HUDEP-2 (cell line): ENCODE measurements at regions not wholly inside any gene's neighbourhood (a gene's known extent, or its start where the extent isn't known, plus 50 kb on each side); places are given as distances from the start of the nearest gene placed in this dataset.
A peak's percentile ranks its signal among the peaks of the same experiment; 100 is the strongest.
"Not testable (repeated sequence)": the region's sequence is repeated elsewhere in the genome, so short reads cannot be mapped to it uniquely, and the experiment has no call there.

Experiments used
- DNase-seq, 76 experiments: peaks; one replicate each; lab custom pipeline; 2025; ENCODE audit not compliant: unreplicated experiment in 76 of 76; lab: John Stamatoyannopoulos, UW

- no peak for DNase-seq
Observed at GRCh38 chr15:62218841-62219240, 53.8 kb upstream of the C2CD4B start.

DNA sequence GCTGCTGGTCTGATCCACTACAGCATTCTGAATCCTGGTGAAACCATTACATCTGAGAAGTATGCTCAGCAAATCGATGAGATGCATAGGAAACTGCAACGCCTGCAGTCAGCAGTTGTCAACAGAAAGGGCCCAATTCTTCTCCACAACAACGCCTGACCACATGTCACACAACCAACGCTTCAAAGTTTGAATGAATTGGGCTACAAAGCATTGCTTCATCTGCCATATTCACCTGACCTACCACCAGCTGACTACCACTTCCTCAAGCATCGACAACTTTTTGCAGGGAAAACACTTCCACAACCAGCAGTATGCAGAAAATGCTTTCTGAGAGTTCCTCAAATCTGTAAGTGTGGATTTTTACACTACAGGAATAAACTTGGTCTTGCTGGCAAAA lies 54.7 kb upstream of the C2CD4B start:
- DNase-seq: no peak

GRCh38 chr15:62223020-62223419 lies 57.9 kb upstream of the C2CD4B start:
- no peak for DNase-seq

DNA sequence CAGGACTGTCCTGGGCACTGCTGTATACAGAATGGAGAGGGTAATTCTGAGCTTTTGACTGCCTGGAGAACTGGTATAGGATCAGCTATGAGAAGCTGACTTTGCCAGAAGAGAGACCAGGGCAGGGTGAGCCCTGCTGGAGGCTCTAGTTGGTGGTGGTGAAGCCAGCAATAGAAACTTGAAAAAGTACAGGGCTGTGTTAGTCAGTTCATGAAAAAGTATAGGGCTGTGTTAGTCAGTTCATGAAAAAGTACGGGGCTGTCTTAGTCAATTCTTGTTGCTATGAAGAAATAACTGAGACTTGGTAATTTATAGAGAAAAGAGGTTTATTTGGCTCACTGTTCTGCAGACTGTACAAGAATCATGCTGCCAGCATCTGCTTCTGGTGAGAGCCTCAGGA lies 63.5 kb upstream of the C2CD4B start:
- DNase-seq: no peak

GRCh38 chr15:62231856-62232255 lies 66.8 kb upstream of the C2CD4B start:
- no peak for DNase-seq

DNA sequence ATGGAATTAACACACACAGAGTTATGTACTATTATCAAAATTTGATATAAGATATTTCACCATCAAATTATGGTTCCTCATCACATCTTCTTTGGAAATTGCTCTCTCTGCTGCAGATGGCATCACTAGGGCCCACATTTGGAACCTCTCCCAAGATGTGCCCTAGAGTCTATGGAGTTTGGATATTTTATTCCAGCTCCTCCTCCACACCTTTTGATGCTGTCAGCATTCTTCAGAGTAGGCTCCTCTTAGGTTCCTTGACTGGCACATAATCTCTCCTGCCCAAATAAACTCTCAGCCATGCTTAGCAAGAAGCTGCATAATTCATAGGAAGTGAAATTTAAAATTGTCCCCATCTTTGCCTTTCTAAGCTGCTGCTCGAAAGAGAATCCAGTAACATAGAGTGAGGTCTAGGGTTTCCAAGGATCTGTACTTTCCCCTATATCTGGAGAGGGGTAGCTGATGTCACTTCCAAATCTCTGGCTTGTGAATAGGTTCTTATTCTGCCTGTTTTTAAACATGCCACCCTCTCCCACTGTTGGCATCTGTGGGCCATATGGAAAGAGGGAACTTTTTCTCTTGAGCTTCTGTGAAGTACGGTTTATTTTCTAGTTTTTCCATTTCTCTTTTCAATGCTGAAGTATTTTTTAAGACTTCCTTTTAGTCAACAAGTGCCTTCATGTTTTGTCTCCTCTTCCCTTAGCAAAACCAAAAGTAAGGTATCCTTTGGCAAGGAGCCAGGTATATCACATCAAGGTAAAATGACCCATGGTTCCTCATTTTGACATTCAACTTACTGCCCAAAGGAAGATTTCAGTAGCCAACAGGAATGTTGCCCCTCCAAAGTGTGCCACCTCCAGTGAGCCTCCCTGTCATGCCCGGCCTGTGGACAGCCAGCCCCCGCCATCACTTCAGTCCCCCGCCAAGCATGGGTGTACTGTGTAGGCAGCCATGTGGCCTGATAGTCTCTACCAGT lies 75.3 kb upstream of the C2CD4B start:
- no peak for DNase-seq

DNA sequence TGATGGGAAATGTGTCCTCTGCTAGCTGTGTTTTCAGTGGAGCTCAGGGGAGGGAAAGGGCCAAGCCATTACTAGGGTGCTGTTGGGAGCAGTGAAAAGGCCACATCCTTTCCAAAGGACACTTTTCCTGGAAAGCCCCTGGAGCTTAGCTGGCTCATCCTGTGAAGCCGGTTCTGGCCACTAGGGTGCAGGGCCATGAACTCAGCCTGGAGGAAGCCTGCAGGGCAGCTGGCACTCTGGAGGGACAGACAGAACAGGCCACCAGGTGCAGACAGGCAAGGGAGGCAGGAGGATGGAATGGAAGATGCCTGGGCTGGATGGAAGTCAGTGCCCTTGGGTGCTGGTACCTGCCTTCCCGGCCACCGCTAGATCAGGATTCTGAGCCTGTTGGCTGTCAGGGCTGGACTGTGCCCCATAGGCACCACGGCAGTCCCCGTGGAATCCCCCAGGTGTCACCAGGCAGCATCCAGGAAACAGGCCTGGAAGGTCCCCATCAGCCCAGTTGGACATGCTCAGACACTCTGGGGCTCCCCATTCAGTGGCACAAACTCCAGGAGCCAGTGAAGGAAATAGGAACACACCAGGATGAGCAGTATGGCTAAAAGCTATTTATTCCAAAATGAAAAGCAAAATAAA lies 76.2 kb upstream of the C2CD4B start:
- peak in 8 of 76 experiments; percentile 2 to 29 (median 4) for DNase-seq

GRCh38 chr15:62242999-62243398 lies 77.9 kb upstream of the C2CD4B start:
- no peak for DNase-seq

GRCh38 chr15:62244762-62245161 lies 79.7 kb upstream of the C2CD4B start:
- DNase-seq: no peak

DNA sequence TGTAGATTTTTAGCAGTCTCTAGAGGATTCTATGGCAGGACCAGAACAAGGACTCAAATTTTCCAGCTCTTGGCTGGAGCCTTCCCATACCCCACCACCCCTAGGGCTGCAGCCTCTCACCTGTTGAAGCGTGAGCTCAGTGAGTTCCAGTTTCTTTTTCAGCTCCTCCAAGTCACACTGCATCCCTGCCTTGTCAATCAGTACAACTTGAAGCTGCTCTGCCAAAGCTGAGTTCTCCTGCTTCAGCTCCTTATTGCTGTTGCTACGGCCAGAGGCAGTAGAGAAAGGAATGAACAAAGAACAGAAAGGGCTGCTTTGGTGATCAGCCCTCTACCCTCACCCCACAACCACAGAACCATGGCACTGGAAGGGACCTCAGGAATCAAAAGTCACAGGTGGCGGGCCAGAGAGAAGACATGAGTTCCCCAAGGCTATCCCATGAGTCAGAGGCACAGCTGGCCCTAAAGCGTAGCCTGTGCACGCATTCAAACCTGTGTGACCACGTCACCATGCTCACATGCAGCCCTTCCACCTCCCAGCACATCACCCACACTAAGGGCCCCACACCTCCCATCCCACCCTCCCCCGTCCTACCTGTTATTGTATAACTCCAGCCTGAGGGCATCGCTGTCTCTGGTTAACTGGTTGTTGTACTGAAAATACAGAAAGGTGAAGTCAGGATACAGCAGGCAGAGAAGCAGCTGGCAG lies 83.3 kb upstream of the C2CD4B start:
- no peak for DNase-seq

GRCh38 chr15:62249501-62249900 lies 84.4 kb upstream of the C2CD4B start:
- no peak for DNase-seq

- no peak for DNase-seq
Observed at GRCh38 chr15:62250186-62250585, 85.1 kb upstream of the C2CD4B start.

GRCh38 chr15:62250978-62251377 lies 85.9 kb upstream of the C2CD4B start:
- no peak for DNase-seq

DNA sequence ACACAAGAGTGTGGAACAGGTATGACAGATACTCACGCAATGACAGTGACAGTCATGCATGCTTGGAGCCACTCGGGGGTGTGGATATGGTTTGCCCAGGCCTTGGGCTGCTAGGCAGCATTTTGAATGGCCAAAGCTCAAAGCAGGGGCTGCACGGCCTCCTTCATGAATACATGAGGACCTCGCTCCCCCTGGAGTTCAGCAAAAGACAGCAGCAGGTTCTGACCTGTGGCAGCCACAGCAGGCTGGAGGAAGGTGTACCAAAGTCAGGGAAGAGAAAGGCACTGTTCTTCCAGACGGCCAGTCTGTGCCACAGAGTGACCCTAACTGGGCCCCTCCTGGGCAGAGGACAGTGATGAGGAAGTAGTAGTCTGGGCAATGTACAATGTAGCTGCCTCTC lies 88.2 kb upstream of the C2CD4B start:
- DNase-seq: no peak

DNA sequence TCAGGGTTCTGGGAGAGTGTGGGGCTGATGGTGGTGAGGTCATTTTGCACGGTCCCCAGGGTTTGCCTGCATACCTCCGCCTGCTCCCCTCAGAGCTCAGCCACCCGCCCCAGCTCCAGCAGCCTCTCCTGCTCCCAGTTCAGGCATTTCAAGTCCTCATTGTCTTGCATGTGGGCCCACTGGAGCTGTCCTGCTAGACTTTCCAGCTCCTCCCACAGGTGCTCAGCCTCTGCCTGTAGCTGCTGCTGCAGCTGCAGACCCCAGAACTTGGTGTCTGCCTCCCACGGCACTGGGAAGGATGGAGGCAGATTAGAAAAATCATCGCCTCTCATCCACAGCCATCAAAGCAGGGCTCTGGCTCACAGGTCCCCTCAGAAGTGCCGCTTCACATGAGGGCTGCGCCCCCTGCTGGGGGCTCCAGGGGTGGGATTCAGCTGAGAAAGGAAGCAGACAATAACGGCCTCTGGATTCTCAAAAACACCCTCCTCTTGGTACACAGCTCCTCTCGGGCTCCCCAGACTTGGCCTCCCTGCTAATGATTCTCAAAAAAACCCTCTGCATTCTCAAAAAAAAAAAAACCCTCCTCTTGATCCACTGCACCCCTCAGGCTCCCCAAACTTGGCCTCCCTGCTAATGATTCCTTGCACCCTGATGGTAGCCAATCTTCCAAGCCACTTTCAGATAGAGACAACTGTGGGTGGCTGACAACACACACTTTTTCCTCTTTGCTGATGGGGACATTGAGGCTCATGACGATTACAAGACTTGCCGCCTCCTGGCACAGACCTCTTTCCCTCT lies 89.3 kb upstream of the C2CD4B start:
- DNase-seq: peak in 55 of 76 experiments; percentile 1 to 69 (median 26)

GRCh38 chr15:62256430-62256829 lies 91.3 kb upstream of the C2CD4B start:
- DNase-seq: not testable (repeated sequence)

- DNase-seq: no peak
Observed at GRCh38 chr15:62257996-62258521, 93.0 kb upstream of the C2CD4B start.

GRCh38 chr15:62262305-62262941 lies 97.3 kb upstream of the C2CD4B start:
- DNase-seq: no peak

DNA sequence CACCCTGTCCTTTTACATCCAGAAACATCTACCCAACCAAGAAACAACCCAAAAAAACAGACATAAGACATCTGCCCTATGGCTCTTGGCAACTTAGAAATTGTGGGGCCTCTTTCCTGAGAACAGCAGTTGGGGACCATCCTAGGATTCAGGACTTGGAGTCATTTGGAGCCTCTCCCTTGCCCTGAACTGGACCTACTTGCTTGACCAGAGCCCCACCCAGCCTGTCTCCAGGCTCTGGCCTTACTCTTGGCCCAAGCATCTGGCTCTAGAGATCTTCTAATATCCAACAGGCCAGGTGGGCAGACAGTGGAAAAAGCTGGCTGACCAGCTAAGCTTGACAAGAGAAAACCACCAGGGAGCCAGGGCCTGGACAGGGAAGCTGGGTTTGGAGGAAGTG lies 99.1 kb upstream of the C2CD4B start:
- no peak for DNase-seq

DNA sequence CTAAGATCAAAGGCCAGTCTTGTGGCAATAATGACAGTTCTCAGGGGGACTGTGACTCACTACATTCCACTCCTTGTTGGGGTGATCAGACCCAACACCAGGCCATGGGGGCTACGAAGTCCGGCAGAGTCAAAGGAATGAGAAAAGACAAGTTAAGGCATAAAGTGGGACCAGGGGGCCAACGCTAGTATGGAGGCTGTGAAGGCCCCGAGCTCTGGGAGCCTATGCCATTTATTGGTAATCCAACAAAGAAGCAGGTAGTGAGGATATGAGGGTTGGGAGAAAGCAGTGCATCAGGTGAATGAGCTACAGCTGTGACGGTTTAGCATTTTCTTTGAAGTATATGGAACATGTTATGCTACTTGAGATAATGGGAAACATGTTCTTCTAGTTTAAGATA lies 104.4 kb upstream of the C2CD4B start:
- DNase-seq: no peak
